ENCODE measurements at regions not wholly inside any gene's neighbourhood (a gene's known extent, or its start where the extent isn't known, plus 50 kb on each side); places are given as distances from the start of the nearest gene placed in this dataset.

GRCh38 chr6:167524261-167525111 lies 199.6 kb downstream of the TTLL2 start:
- H3K79me2 ChIP-seq (ENCODE audit: insufficient read depth, low read length), result no peaks in the 10 kb centered on the region
- no peaks in the 10 kb centered on the region for H4K20me1 ChIP-seq (ENCODE audit: insufficient read depth, low read length)
- ATAC-seq, result no peak
- ChIA-PET CTCF (ENCODE audit: low intra/inter-chr PET ratio, low total read pairs) (no interaction called here), POLR2A (interaction anchor here (0.9 kb wide), 1 partner anchor 8 kb away, joined by 3 read pairs; no protein-coding TSS in a partner anchor)
- in situ Hi-C loops (cut with HindIII; ENCODE audit: extremely low pct_ligation_motif_present, low pct_unique_long_range_greater_than_20kb), result no loop called here
- intact Hi-C loops (cut with micrococcal nuclease; ENCODE audit: unreplicated experiment), result no loop called here
- BruUV-seq (replicated peaks), result no TSS peak
- FAIRE-seq, result no peak
- H3K27me3 ChIP-seq (ENCODE audit: control insufficient read depth in 1 of 2, insufficient read depth in 2 of 2, low read length in 2 of 2), result peaks cover 2 to 54% of the 10 kb centered on the region in 2 experiments; a peak in 4 of 5 replicates
- TF ChIP-seq, protein P1, sequence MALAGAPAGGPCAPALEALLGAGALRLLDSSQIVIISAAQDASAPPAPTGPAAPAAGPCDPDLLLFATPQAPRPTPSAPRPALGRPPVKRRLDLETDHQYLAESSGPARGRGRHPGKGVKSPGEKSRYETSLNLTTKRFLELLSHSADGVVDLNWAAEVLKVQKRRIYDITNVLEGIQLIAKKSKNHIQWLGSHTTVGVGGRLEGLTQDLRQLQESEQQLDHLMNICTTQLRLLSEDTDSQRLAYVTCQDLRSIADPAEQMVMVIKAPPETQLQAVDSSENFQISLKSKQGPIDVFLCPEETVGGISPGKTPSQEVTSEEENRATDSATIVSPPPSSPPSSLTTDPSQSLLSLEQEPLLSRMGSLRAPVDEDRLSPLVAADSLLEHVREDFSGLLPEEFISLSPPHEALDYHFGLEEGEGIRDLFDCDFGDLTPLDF (CRISPR knock-in tag; IDR thresholded peaks at IDR 0.05), result no peak
- TF ChIP-seq RAD21 (CRISPR knock-in tag; IDR thresholded peaks at IDR 0.05) (no peak), MYNN (CRISPR knock-in tag; IDR thresholded peaks at IDR 0.05; ENCODE audit: low read depth) (no peak), HNRNPUL1 (IDR thresholded peaks at IDR 0.05; ENCODE audit: low read depth, low read length) (no peak), IRF9 (CRISPR knock-in tag; IDR thresholded peaks at IDR 0.05; ENCODE audit: borderline replicate concordance) (no peak), ETV6 (CRISPR knock-in tag; conservative IDR thresholded peaks at IDR 0.05) (no peak), REPIN1 (CRISPR knock-in tag; IDR thresholded peaks at IDR 0.05; ENCODE audit: borderline replicate concordance, low read depth) (no peak), ZSCAN12 (CRISPR knock-in tag; IDR thresholded peaks at IDR 0.05) (no peak), ARID4A (CRISPR knock-in tag; IDR thresholded peaks at IDR 0.05; ENCODE audit: borderline replicate concordance) (no peak), ZNF773 (CRISPR knock-in tag; IDR thresholded peaks at IDR 0.05; ENCODE audit: borderline replicate concordance) (no peak), HCFC1 (IDR thresholded peaks at IDR 0.05; ENCODE audit: low read depth, low read length) (no peak), MZF1 (CRISPR knock-in tag; IDR thresholded peaks at IDR 0.05; ENCODE audit: borderline replicate concordance) (no peak), ZMYM4 (CRISPR knock-in tag; IDR thresholded peaks at IDR 0.05) (no peak), ZNF414 (CRISPR knock-in tag; IDR thresholded peaks at IDR 0.05) (no peak), ZC3H13 (CRISPR knock-in tag; IDR thresholded peaks at IDR 0.05) (no peak), ZNF766 (CRISPR knock-in tag; IDR thresholded peaks at IDR 0.05; ENCODE audit: borderline replicate concordance) (no peak), ZSCAN9 (CRISPR knock-in tag; IDR thresholded peaks at IDR 0.05; ENCODE audit: borderline replicate concordance) (no peak)
- H3K4me2 ChIP-seq (ENCODE audit: low read depth, low read length), result no peak overlapping the region
- H3K36me3 ChIP-seq (replicated peaks in 1 of 2; ENCODE audit: control insufficient read depth in 1 of 2, insufficient read depth in 2 of 2, low read length in 2 of 2), result no peaks in the 10 kb centered on the region
- H2AFZ ChIP-seq (ENCODE audit: low read length), result no peak overlapping the region
- no peak for DNase-seq (ENCODE audit: low spot score)
- H3K27ac ChIP-seq (ENCODE audit: extremely low read length, insufficient read depth, low read length), result no peak overlapping the region
- no peak overlapping the region for H3K4me3 ChIP-seq (replicated peaks in 1 of 3; ENCODE audit: insufficient read depth in 1 of 3, low read depth in 2 of 3, low read length in 3 of 3)
- no peaks in the 10 kb centered on the region for H3K9me3 ChIP-seq (ENCODE audit: low read length)
- 59% methylated on average over 18 of the region's 22 CpGs for WGBS (ENCODE audit: low lambda C conversion rate)
- H3K9ac ChIP-seq (ENCODE audit: insufficient read depth, low read depth, low read length), result no peak overlapping the region
- H3K4me1 ChIP-seq (ENCODE audit: insufficient read depth, low read length), result peaks cover 7% of the 10 kb centered on the region
